Ascending aorta (tissue), 2 donors: ENCODE measurements at regions not wholly inside any gene's neighbourhood (a gene's known extent, or its start where the extent isn't known, plus 50 kb on each side); places are given as distances from the start of the nearest gene placed in this dataset.

Experiments
- DNase-seq, 2 donors: peaks; one replicate each; pipeline ENCODE4 v3.0.0-alpha.2; 2019; ENCODE audit warnings: low spot score in 2 of 2
- H3K27ac ChIP-seq, 2 donors: fragments of 200-600 bp; sonication (generic); one replicate each; pipeline ENCODE4 v1.5.1; 2016 to 2017; ENCODE audit warnings: mild to moderate bottlenecking in 1 of 2
- H3K27me3 ChIP-seq: fragments of 200-600 bp; sonication (generic); one replicate; pipeline ENCODE4 v1.5.1; 2017
- H3K36me3 ChIP-seq, 2 donors: fragments of 200-600 bp; sonication (generic); one replicate each; pipeline ENCODE4 v1.5.1; 2016
- H3K4me1 ChIP-seq, 2 donors: fragments of 200-600 bp; sonication (generic); one replicate each; pipeline ENCODE4 v1.5.1; 2016 to 2017; ENCODE audit warnings: mild to moderate bottlenecking in 1 of 2
- H3K4me3 ChIP-seq, 2 donors: fragments of 200-600 bp; sonication (generic); one replicate each; pipeline ENCODE4 v1.5.1; 2016 to 2017; ENCODE audit warnings: mild to moderate bottlenecking in 1 of 2
- H3K9me3 ChIP-seq, 2 donors: fragments of 200-600 bp; sonication (generic); one replicate each; pipeline ENCODE4 v1.5.1; 2016
- intact Hi-C: fragments of 100-400 bp; cut with DNase I; formaldehyde crosslinking; loops from one replicate; pipeline ENCODE4 v1.15.1; 2023
- TF ChIP-seq, protein P1 (sequence below), 3 experiments: fragments of 200-600 bp in 2 of 3; fragments of 450-650 bp in 1 of 3; sonication (generic) in 2 of 3; IDR thresholded peaks; one replicate each; pipeline ENCODE4 v1.5.1; 2016 to 2019; ENCODE audit warnings: antibody characterized with exemption in 3 of 3, mild to moderate bottlenecking in 1 of 3, moderate library complexity in 1 of 3

GRCh38 chr4:137267024-137267423, 265.3 kb downstream of the PCDH18 start:
- H3K27ac ChIP-seq, result peak overlapping the region; percentile 45 to 46
- H3K9me3 ChIP-seq, result no peaks in the 10 kb centered on the region
- DNase-seq, result no peak
- intact Hi-C loops, result loop anchor here (5.0 kb wide), 2 partner anchors 110 to 265 kb away; partner anchors contain the start of gene PCDH18
- no peaks in the 10 kb centered on the region for H3K36me3 ChIP-seq
- no peaks in the 10 kb centered on the region for H3K27me3 ChIP-seq
- peaks cover 0 to 15% of the 10 kb centered on the region in 2 donors for H3K4me1 ChIP-seq
- TF ChIP-seq, protein P1, sequence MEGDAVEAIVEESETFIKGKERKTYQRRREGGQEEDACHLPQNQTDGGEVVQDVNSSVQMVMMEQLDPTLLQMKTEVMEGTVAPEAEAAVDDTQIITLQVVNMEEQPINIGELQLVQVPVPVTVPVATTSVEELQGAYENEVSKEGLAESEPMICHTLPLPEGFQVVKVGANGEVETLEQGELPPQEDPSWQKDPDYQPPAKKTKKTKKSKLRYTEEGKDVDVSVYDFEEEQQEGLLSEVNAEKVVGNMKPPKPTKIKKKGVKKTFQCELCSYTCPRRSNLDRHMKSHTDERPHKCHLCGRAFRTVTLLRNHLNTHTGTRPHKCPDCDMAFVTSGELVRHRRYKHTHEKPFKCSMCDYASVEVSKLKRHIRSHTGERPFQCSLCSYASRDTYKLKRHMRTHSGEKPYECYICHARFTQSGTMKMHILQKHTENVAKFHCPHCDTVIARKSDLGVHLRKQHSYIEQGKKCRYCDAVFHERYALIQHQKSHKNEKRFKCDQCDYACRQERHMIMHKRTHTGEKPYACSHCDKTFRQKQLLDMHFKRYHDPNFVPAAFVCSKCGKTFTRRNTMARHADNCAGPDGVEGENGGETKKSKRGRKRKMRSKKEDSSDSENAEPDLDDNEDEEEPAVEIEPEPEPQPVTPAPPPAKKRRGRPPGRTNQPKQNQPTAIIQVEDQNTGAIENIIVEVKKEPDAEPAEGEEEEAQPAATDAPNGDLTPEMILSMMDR (IDR thresholded peaks at IDR 0.05), result no peak
- H3K4me3 ChIP-seq, result no peak overlapping the region

- Histone ChIP-seq H3K27ac (no peak overlapping the region), H3K4me1 (peaks cover 0 to 15% of the 10 kb centered on the region in 2 donors), H3K36me3 (no peaks in the 10 kb centered on the region), H3K4me3 (no peak overlapping the region), H3K27me3 (no peaks in the 10 kb centered on the region), H3K9me3 (no peaks in the 10 kb centered on the region)
- TF ChIP-seq, protein P1 (IDR thresholded peaks at IDR 0.05), result no peak
- DNase-seq, result no peak
- intact Hi-C loops, result loop anchor here (5.0 kb wide), 2 partner anchors 111 to 266 kb away; partner anchors contain the start of gene PCDH18
Measured at GRCh38 chr4:137266511-137266910, 265.8 kb downstream of the PCDH18 start.

DNA sequence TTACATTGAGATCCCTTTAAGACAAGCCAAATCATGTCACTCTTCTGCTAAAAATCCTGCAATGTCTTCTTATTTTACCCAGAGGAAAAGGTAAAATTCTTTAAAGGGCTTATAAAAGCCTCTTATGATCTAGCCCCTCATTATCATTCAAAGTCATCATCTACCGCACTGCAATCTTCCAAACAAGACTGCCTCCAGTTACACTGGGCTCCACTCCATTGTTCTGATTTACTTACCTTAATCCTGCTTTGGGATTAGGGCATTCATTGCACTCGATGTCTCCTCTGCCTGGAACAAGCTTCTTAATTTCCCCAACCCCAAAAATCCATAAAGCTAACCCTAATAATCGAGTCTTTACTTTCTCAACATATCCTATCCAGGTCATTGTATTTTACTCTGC, 269.1 kb downstream of the PCDH18 start:
- Histone ChIP-seq H3K27me3 (no peaks in the 10 kb centered on the region), H3K4me1 (peaks cover 0 to 15% of the 10 kb centered on the region in 2 donors), H3K27ac (no peak overlapping the region), H3K4me3 (no peak overlapping the region), H3K9me3 (no peaks in the 10 kb centered on the region), H3K36me3 (no peaks in the 10 kb centered on the region)
- TF ChIP-seq, protein P1 (IDR thresholded peaks at IDR 0.05), result no peak
- intact Hi-C loops, result no loop called here
- DNase-seq, result no peak

DNA sequence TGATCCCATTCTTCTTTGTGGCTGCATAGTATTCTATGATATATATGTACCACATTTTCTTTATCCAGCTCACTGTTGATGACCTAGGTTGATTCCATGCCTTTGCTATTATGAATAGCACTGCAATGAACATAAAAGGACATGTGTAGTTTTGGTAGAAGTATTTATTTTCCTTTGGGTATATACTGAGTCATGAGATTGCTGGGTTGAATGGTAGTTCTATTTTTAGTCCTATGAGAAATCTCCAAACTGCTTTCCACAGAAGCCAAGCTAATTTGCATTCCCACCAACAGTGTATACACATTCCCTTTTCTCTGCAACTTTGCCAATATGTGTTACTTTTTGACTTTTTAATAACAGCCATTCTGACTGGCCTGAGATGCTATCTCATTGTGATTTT, 278.3 kb downstream of the PCDH18 start:
- H3K4me1 ChIP-seq, result no peaks in the 10 kb centered on the region
- H3K36me3 ChIP-seq, result no peaks in the 10 kb centered on the region
- peaks cover 0 to 5% of the 10 kb centered on the region in 2 donors for H3K9me3 ChIP-seq
- no peaks in the 10 kb centered on the region for H3K27me3 ChIP-seq
- H3K4me3 ChIP-seq, result no peak overlapping the region
- H3K27ac ChIP-seq, result no peak overlapping the region
- TF ChIP-seq, protein P1 (IDR thresholded peaks at IDR 0.05), result no peak
- intact Hi-C loops, result no loop called here
- DNase-seq, result no peak

- H3K27me3 ChIP-seq, result no peaks in the 10 kb centered on the region
- intact Hi-C loops, result no loop called here
- H3K4me1 ChIP-seq, result no peaks in the 10 kb centered on the region
- no peak for DNase-seq
- peaks cover 0 to 5% of the 10 kb centered on the region in 2 donors for H3K9me3 ChIP-seq
- H3K27ac ChIP-seq, result no peak overlapping the region
- no peaks in the 10 kb centered on the region for H3K36me3 ChIP-seq
- TF ChIP-seq, protein P1 (IDR thresholded peaks at IDR 0.05), result no peak
- no peak overlapping the region for H3K4me3 ChIP-seq
Measured at GRCh38 chr4:137249112-137249511, 283.2 kb downstream of the PCDH18 start.
